22Rv1 (cell line): ENCODE measurements at regions not wholly inside any gene's neighbourhood (a gene's known extent, or its start where the extent isn't known, plus 50 kb on each side); places are given as distances from the start of the nearest gene placed in this dataset.

Source experiments
- CTCF ChIP-seq: fragments of 450-650 bp; IDR thresholded peaks from 2 replicates; pipeline ENCODE4 v1.5.1; 2017; ENCODE audit warnings: mild to moderate bottlenecking
- ZFX ChIP-seq: fragments of 450-650 bp; IDR thresholded peaks from 2 replicates; pipeline ENCODE4 v1.6.1; 2017; ENCODE audit warnings: antibody characterized with exemption, borderline replicate concordance

- TF ChIP-seq CTCF (no peak), ZFX (no peak)
Measured at GRCh38 chr1:2925918-2926317, 95.3 kb upstream of the ACTRT2 start.
